NB4 (cell line): ENCODE measurements at regions not wholly inside any gene's neighbourhood (a gene's known extent, or its start where the extent isn't known, plus 50 kb on each side); places are given as distances from the start of the nearest gene placed in this dataset.

Experiments
- POLR2A ChIP-seq: IDR thresholded peaks from 2 replicates; pipeline ENCODE4 v1.6.1; 2011; ENCODE audit warnings: mild to moderate bottlenecking; ENCODE audit not compliant: insufficient read length; ENCODE audit errors: extremely low read depth
- TF ChIP-seq, protein P1 (sequence below): IDR thresholded peaks from one replicate; pipeline ENCODE4 v1.5.1; 2012; ENCODE audit warnings: low read depth, low read length
- TF ChIP-seq, protein P2 (sequence below): IDR thresholded peaks from 2 replicates; pipeline ENCODE4 v1.6.1; 2011; ENCODE audit warnings: low read depth, low read length

DNA sequence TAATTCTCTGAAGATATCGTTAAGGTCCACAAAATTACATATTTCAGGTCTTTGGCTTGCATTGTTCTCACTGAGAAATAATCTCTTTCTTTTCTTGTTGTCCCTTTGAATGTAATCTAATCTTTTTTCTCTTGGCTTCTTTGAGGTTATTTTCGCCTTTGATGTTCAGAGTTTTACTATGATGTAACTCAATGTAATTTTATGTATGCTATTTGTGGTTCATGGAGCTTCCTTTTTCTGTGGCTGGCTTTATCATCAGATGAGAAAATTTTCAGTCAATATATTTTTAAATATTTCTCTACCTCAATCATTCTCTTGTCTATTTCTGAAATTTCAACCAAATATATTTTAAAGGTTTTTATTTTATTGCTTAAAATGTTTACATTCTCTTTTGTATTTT, 672.2 kb downstream of the TRAM1L1 start:
- TF ChIP-seq, protein P1, sequence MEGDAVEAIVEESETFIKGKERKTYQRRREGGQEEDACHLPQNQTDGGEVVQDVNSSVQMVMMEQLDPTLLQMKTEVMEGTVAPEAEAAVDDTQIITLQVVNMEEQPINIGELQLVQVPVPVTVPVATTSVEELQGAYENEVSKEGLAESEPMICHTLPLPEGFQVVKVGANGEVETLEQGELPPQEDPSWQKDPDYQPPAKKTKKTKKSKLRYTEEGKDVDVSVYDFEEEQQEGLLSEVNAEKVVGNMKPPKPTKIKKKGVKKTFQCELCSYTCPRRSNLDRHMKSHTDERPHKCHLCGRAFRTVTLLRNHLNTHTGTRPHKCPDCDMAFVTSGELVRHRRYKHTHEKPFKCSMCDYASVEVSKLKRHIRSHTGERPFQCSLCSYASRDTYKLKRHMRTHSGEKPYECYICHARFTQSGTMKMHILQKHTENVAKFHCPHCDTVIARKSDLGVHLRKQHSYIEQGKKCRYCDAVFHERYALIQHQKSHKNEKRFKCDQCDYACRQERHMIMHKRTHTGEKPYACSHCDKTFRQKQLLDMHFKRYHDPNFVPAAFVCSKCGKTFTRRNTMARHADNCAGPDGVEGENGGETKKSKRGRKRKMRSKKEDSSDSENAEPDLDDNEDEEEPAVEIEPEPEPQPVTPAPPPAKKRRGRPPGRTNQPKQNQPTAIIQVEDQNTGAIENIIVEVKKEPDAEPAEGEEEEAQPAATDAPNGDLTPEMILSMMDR: no peak
- TF ChIP-seq POLR2A: no peak
- TF ChIP-seq, protein P2, sequence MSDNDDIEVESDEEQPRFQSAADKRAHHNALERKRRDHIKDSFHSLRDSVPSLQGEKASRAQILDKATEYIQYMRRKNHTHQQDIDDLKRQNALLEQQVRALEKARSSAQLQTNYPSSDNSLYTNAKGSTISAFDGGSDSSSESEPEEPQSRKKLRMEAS: no peak
